Fibroblast of lung (primary cell): ENCODE measurements at regions not wholly inside any gene's neighbourhood (a gene's known extent, or its start where the extent isn't known, plus 50 kb on each side); places are given as distances from the start of the nearest gene placed in this dataset.

Source experiments
- EZH2 ChIP-seq: IDR thresholded peaks from 2 replicates; pipeline ENCODE4 v1.5.1; 2012; ENCODE audit warnings: low read length, control low read depth, mild to moderate bottlenecking; ENCODE audit errors: missing control alignments
- TF ChIP-seq, protein P1 (sequence below), 2 donors: IDR thresholded peaks in 1 of 2; conservative IDR thresholded peaks in 1 of 2; 1 replicate in 1 of 2; 2 replicates in 1 of 2; pipeline ENCODE4 v1.5.1; 2011 to 2012; ENCODE audit warnings: low read length in 2 of 2, control low read depth in 1 of 2, inconsistent platforms in 1 of 2, low read depth in 1 of 2, mild to moderate bottlenecking in 1 of 2

DNA sequence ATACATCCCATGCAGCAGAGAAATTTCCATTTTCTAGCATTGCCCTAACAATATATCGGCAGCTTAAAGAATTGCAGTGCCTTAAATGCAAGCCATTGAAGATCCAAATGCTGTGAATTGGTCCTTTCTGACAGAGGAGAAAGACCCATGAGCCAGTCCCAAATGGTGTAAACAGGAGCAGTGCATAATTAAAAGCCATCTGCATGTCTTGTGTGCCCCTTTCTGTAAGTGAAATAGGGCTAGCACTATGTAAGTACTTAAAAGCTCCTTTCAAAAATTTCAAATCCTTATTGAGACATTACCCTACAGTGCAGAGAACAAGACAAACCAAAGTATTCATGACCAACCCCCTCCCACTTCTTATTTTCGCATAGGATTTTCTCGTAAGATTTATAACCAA lies 108.7 kb upstream of the LCORL start:
- TF ChIP-seq, protein P1, sequence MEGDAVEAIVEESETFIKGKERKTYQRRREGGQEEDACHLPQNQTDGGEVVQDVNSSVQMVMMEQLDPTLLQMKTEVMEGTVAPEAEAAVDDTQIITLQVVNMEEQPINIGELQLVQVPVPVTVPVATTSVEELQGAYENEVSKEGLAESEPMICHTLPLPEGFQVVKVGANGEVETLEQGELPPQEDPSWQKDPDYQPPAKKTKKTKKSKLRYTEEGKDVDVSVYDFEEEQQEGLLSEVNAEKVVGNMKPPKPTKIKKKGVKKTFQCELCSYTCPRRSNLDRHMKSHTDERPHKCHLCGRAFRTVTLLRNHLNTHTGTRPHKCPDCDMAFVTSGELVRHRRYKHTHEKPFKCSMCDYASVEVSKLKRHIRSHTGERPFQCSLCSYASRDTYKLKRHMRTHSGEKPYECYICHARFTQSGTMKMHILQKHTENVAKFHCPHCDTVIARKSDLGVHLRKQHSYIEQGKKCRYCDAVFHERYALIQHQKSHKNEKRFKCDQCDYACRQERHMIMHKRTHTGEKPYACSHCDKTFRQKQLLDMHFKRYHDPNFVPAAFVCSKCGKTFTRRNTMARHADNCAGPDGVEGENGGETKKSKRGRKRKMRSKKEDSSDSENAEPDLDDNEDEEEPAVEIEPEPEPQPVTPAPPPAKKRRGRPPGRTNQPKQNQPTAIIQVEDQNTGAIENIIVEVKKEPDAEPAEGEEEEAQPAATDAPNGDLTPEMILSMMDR (conservative IDR thresholded peaks at IDR 0.05 in 1 of 2, IDR thresholded peaks at IDR 0.05 in 1 of 2; ENCODE audit: low read depth in 1 of 2, low read length in 2 of 2): no peak
- TF ChIP-seq EZH2: no peak
